Thyroid gland (tissue), 4 donors: ENCODE measurements at regions not wholly inside any gene's neighbourhood (a gene's known extent, or its start where the extent isn't known, plus 50 kb on each side); places are given as distances from the start of the nearest gene placed in this dataset.

Source experiments
- DNase-seq, 2 donors: peaks; one replicate each; pipeline ENCODE4 v3.0.0-alpha.2; 2019
- H3K27ac ChIP-seq, 3 donors: fragments of 200-600 bp; sonication (generic); 1 replicate in 2 of 3; 2 replicates in 1 of 3; pipeline ENCODE4 v1.5.1; 2016 to 2019; ENCODE audit warnings: mild to moderate bottlenecking in 1 of 3, moderate library complexity in 1 of 3
- H3K27me3 ChIP-seq: fragments of 200-600 bp; sonication (generic); one replicate; pipeline ENCODE4 v1.5.1; 2019
- H3K36me3 ChIP-seq, 2 donors: fragments of 200-600 bp; sonication (generic); one replicate each; pipeline ENCODE4 v1.5.1; 2016 to 2019
- H3K4me1 ChIP-seq, 2 donors: fragments of 200-600 bp; sonication (generic); one replicate each; pipeline ENCODE4 v1.5.1; 2017 to 2019
- H3K4me3 ChIP-seq, 3 donors: fragments of 200-600 bp; sonication (generic); replicated peaks in 1 of 3; 1 replicate in 2 of 3; 2 replicates in 1 of 3; pipeline ENCODE4 v1.5.1; 2016; ENCODE audit warnings: mild to moderate bottlenecking in 1 of 3
- H3K9me3 ChIP-seq: fragments of 200-600 bp; sonication (generic); one replicate; pipeline ENCODE4 v1.5.1; 2017
- CTCF ChIP-seq, 6 experiments: fragments of 200-600 bp in 3 of 6; fragments of 450-650 bp in 3 of 6; sonication (generic) in 3 of 6; IDR thresholded peaks; one replicate each; pipeline ENCODE4 v1.5.1; 2016 to 2019; ENCODE audit warnings: antibody characterized with exemption in 6 of 6, mild to moderate bottlenecking in 2 of 6, inconsistent platforms in 1 of 6, moderate library complexity in 1 of 6
- POLR2A ChIP-seq, 2 donors: fragments of 450-650 bp; IDR thresholded peaks; one replicate each; pipeline ENCODE4 v1.6.1; 2017; ENCODE audit warnings: antibody characterized with exemption in 2 of 2, mild to moderate bottlenecking in 2 of 2, moderate library complexity in 1 of 2
- WGBS, 2 donors: methylation state at CpG; one replicate each; pipeline ENCODE4 v1.1.5; 2017; 5-methylcytosine and 5-hydroxymethylcytosine counted together
- intact Hi-C: fragments of 100-400 bp; cut with DNase I; formaldehyde crosslinking; loops from one replicate; pipeline ENCODE4 v1.15.1; 2023

GRCh38 chr17:79513820-79514535 lies 96.9 kb downstream of the RBFOX3 start:
- no peaks in the 10 kb centered on the region for H3K9me3 ChIP-seq
- no peak for DNase-seq
- WGBS, 2 donors, result 95% methylated on average over 13 to 16 of the region's 17 CpGs
- intact Hi-C loops, result no loop called here
- H3K4me1 ChIP-seq, result no peaks in the 10 kb centered on the region
- TF ChIP-seq POLR2A (IDR thresholded peaks at IDR 0.05) (no peak), CTCF (IDR thresholded peaks at IDR 0.05) (no peak)
- H3K36me3 ChIP-seq, result no peaks in the 10 kb centered on the region
- no peaks in the 10 kb centered on the region for H3K27me3 ChIP-seq
- H3K4me3 ChIP-seq, result no peak overlapping the region
- H3K27ac ChIP-seq, result no peak overlapping the region

- H3K36me3 ChIP-seq, result no peaks in the 10 kb centered on the region
- no peak for DNase-seq
- H3K27ac ChIP-seq, result no peak overlapping the region
- WGBS, 2 donors, result 96 to 100% methylated on average over 1 to 4 of the region's 4 CpGs
- H3K9me3 ChIP-seq, result no peaks in the 10 kb centered on the region
- H3K27me3 ChIP-seq, result no peaks in the 10 kb centered on the region
- H3K4me3 ChIP-seq, result no peak overlapping the region
- no peaks in the 10 kb centered on the region for H3K4me1 ChIP-seq
- intact Hi-C loops, result no loop called here
- TF ChIP-seq POLR2A (IDR thresholded peaks at IDR 0.05), result no peak
Measured at GRCh38 chr17:79513206-79513605, 97.6 kb downstream of the RBFOX3 start.

- TF ChIP-seq CTCF (IDR thresholded peaks at IDR 0.05) (no peak), POLR2A (IDR thresholded peaks at IDR 0.05) (no peak)
- no peaks in the 10 kb centered on the region for H3K4me1 ChIP-seq
- intact Hi-C loops, result no loop called here
- H3K9me3 ChIP-seq, result no peaks in the 10 kb centered on the region
- no peak for DNase-seq
- H3K27me3 ChIP-seq, result no peaks in the 10 kb centered on the region
- H3K27ac ChIP-seq, result no peak overlapping the region
- 66 to 97% methylated on average over 2 to 9 of the region's 12 CpGs for WGBS, 2 donors
- no peak overlapping the region for H3K4me3 ChIP-seq
- no peaks in the 10 kb centered on the region for H3K36me3 ChIP-seq
Measured at GRCh38 chr17:79511471-79511870, 99.4 kb downstream of the RBFOX3 start.

- Histone ChIP-seq H3K27ac (no peak overlapping the region), H3K4me1 (no peaks in the 10 kb centered on the region), H3K27me3 (no peaks in the 10 kb centered on the region), H3K4me3 (no peak overlapping the region), H3K9me3 (no peaks in the 10 kb centered on the region), H3K36me3 (no peaks in the 10 kb centered on the region)
- no peak for DNase-seq
- WGBS, 2 donors, result 90% methylated on average over 14 to 18 of the region's 18 CpGs
- intact Hi-C loops, result no loop called here
- TF ChIP-seq POLR2A (IDR thresholded peaks at IDR 0.05) (no peak), CTCF (IDR thresholded peaks at IDR 0.05) (no peak)
Measured at GRCh38 chr17:79510071-79510470, 100.8 kb downstream of the RBFOX3 start.

- H3K36me3 ChIP-seq, result no peaks in the 10 kb centered on the region
- no peaks in the 10 kb centered on the region for H3K27me3 ChIP-seq
- intact Hi-C loops, result no loop called here
- H3K9me3 ChIP-seq, result no peaks in the 10 kb centered on the region
- H3K4me3 ChIP-seq, result no peak overlapping the region
- 72 to 77% methylated on average over 12 to 14 of the region's 14 CpGs for WGBS, 2 donors
- H3K4me1 ChIP-seq, result no peaks in the 10 kb centered on the region
- H3K27ac ChIP-seq, result no peak overlapping the region
- DNase-seq, result no peak
- TF ChIP-seq CTCF (IDR thresholded peaks at IDR 0.05), result no peak
- TF ChIP-seq POLR2A (IDR thresholded peaks at IDR 0.05), result no peak
Measured at GRCh38 chr17:79509490-79509889, 101.4 kb downstream of the RBFOX3 start.
